ENCODE measurements at regions not wholly inside any gene's neighbourhood (a gene's known extent, or its start where the extent isn't known, plus 50 kb on each side); places are given as distances from the start of the nearest gene placed in this dataset.

DNA sequence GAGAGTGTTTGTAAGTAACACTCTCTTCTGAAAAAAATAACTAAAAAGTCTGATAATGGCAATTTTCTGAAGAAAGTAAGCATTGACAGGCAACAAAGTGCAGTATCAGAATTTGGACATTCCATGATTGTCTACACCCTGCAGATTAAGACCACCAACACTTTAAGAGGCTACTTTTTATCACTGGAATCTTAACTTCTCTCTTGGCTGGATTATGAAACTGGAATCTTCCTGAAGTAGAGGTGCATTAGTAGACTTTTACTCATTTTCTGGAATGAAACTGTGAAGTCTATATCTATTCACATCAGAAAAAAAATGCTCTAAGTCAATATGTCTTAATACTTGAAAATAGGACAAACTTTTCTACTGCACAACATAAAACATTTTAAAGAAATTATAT lies 547.5 kb downstream of the COL12A1 start:
- no peak for TF ChIP-seq YY1 (IDR thresholded peaks at IDR 0.05; ENCODE audit: insufficient read depth, insufficient read length)
- TF ChIP-seq ZNF274 (IDR thresholded peaks at IDR 0.05; ENCODE audit: low read depth, low read length) = no peak
- no peak for TF ChIP-seq SUZ12 (IDR thresholded peaks at IDR 0.05; ENCODE audit: extremely low read depth, insufficient read depth, insufficient read length)

All from NT2/D1 (cell line).